HL-60 (cell line): ENCODE measurements at regions not wholly inside any gene's neighbourhood (a gene's known extent, or its start where the extent isn't known, plus 50 kb on each side); places are given as distances from the start of the nearest gene placed in this dataset.

ENCODE experiments used
- CTCF ChIP-seq: IDR thresholded peaks from one replicate; pipeline ENCODE4 v1.5.1; 2011; ENCODE audit warnings: low read length, control low read depth, inconsistent platforms; ENCODE audit not compliant: insufficient read depth
- GABPA ChIP-seq: IDR thresholded peaks from 2 replicates; pipeline ENCODE4 v1.6.1; 2012; ENCODE audit warnings: low read depth
- POLR2AphosphoS5 ChIP-seq: IDR thresholded peaks from 2 replicates; pipeline ENCODE4 v1.6.1; 2012; ENCODE audit warnings: low read depth
- TF ChIP-seq, protein P1 (sequence below): IDR thresholded peaks from 2 replicates; pipeline ENCODE4 v1.6.1; 2012; ENCODE audit warnings: low read depth; ENCODE audit not compliant: insufficient replicate concordance

DNA sequence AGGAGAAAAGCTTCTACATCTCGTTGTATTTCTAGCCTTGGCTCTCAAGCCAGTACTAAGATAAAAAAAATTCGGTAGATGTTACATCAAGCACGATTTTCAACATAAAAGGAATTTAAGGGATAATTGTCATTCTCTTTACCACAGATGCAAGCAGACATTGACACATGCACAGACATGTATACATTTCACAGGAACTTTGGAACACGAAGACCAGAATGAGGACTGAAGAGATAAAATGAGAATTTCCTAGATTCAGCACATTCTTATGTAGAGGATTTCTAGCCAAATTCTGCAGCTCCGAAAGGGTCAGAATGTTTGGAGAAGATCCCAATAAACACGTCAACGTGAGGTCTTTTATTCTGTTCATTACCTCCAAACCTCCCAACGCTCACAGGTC lies 284.5 kb upstream of the ARGLU1 start:
- TF ChIP-seq, protein P1, sequence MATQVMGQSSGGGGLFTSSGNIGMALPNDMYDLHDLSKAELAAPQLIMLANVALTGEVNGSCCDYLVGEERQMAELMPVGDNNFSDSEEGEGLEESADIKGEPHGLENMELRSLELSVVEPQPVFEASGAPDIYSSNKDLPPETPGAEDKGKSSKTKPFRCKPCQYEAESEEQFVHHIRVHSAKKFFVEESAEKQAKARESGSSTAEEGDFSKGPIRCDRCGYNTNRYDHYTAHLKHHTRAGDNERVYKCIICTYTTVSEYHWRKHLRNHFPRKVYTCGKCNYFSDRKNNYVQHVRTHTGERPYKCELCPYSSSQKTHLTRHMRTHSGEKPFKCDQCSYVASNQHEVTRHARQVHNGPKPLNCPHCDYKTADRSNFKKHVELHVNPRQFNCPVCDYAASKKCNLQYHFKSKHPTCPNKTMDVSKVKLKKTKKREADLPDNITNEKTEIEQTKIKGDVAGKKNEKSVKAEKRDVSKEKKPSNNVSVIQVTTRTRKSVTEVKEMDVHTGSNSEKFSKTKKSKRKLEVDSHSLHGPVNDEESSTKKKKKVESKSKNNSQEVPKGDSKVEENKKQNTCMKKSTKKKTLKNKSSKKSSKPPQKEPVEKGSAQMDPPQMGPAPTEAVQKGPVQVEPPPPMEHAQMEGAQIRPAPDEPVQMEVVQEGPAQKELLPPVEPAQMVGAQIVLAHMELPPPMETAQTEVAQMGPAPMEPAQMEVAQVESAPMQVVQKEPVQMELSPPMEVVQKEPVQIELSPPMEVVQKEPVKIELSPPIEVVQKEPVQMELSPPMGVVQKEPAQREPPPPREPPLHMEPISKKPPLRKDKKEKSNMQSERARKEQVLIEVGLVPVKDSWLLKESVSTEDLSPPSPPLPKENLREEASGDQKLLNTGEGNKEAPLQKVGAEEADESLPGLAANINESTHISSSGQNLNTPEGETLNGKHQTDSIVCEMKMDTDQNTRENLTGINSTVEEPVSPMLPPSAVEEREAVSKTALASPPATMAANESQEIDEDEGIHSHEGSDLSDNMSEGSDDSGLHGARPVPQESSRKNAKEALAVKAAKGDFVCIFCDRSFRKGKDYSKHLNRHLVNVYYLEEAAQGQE, result no peak
- no peak for TF ChIP-seq POLR2AphosphoS5
- no peak for TF ChIP-seq CTCF
- TF ChIP-seq GABPA, result no peak
